ENCODE measurements at regions not wholly inside any gene's neighbourhood (a gene's known extent, or its start where the extent isn't known, plus 50 kb on each side); places are given as distances from the start of the nearest gene placed in this dataset.
"Not testable (repeated sequence)": the region's sequence is repeated elsewhere in the genome, so short reads cannot be mapped to it uniquely, and the experiment has no call there.

DNA sequence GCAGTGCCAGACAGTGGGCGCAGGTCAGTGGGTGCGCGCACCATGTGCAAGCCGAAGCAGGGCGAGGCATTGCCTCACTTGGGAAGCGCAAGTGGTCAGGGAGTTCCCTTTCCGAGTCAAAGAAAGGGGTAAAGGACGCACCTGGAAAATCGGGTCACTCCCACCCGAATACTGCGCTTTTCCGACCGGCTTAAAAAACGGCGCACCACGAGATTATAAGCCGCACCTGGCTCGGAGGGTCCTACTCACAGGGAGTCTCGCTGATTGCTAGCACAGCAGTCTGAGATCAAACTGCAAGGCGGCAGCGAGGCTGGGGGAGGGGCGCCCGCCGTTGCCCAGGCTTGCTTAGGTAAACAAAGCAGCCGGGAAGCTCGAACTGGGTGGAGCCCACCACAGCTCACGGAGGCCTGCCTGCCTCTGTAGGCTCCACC, 77.9 kb downstream of the NR4A2 start:
- DNase-seq = not testable (repeated sequence)

DNA sequence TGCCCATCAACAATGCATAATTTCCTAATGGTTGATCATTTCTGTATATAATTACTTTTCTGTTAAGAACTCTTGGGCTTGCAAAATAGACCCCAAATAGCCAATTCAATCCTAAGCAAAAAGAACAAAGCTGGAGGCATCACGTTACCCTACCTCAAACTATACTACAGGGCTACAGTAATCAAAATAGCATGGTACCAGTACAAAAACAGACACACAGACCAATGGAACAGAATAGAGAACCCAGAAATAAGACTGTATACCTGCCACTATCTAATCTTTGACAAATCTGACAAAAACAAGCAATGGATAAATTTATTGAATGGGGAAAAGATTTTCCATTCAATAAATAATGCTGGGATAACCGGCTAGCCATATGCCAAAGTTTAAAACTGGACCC, 78.8 kb downstream of the NR4A2 start:
- DNase-seq = no peak

DNA sequence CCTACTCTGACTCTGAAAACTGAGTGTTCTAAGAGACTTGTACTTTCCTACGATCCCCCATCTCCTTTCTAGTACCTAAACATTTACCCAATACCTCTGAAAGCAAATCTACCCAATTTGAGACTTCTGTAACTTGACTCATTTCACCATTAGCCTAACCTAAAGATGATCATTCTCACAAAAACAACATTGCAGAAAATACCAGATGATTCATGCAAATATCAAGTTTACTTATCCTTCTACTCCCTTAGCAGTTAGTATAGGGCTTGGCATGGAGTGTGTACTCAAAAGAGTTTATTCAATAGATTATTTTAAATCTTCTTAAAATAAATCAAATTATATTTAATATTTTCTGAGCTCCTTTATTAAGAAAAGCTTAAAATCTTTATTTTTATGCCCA, 89.6 kb downstream of the NR4A2 start:
- DNase-seq = no peak

DNA sequence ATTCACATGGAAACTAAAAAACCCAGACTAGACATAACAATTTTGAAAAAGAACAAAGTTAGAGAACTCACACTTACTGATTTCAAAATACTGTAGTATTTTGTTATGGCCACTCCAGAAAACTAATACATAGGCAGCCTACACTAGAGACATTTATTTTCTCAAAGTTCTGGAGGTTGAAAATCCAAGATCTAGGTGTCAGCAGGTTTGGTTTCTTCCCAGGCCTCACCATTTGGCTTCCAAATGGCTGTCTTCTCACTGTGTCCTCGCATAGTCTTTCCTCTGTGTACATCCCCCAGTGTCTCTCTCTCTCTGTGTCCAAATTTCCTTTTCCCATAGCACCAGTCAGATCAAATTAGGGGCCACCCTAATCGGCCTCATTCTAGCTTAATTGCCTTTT, 95.0 kb downstream of the NR4A2 start:
- DNase-seq = no peak

DNA sequence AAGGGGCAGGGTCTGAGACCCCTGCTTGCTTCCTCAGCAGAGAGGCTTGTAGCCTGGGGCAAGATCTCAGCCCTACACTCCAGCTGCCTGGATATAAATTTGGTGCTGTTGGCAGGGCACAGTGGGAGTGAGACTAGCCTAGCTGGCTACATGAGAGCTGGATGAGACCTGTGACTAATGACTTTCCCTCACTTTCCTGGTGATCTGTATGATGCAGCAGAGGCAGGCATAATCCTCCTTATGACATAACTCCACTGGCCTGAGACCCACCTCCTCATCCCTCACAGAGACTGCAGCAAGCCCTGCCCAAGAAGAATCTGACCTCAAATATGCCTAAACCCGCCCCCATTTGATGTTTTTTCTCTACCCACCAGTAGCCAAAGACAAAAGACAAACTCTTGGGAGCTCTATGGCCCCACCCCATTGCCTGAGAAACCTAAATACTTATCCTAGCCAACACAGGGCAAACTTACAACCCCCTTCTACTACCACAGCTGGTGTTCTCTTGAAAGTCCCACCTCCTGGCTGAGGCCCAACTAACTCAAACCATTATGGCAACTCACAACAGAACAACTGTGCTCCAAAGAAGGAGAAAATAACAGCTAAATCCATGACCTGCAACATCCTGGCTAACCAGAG, 102.7 kb downstream of the NR4A2 start:
- no peak for DNase-seq

DNA sequence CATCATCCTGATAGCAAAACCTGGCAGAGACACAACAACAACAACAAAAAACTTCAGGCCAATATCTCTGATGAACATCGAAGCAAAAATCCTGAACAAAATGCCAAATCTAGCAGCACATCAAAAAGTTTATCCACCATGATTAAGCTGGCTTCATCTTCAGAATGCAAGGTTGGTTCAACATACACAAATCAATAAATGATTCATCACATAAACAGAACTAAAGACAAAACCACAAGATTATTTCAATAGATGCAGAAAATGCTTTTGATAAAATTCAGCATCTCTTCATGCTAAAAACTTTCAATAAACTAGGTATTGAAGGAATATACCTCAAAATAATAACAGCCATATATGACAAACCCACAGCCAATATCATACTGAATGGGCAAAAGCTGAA, 109.2 kb downstream of the NR4A2 start:
- DNase-seq = not testable (repeated sequence)

DNA sequence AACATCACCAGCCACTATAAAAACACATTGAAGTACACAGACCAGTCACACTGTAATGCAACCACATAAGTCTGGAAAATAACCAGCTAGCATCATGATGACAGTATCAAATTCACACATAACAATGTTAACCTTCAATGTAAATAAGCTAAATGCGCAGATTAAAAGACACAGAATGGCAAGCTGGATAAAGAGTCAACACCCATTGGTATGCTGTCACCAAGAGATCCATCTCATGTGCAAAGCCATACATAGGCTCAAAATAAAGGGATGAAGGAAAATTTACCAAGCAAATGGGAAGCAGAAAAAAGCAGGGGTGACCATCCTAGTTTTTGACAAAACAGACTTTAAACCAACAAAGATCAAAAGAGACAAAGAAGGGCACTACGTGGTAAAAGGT, 110.8 kb downstream of the NR4A2 start:
- DNase-seq = no peak

DNA sequence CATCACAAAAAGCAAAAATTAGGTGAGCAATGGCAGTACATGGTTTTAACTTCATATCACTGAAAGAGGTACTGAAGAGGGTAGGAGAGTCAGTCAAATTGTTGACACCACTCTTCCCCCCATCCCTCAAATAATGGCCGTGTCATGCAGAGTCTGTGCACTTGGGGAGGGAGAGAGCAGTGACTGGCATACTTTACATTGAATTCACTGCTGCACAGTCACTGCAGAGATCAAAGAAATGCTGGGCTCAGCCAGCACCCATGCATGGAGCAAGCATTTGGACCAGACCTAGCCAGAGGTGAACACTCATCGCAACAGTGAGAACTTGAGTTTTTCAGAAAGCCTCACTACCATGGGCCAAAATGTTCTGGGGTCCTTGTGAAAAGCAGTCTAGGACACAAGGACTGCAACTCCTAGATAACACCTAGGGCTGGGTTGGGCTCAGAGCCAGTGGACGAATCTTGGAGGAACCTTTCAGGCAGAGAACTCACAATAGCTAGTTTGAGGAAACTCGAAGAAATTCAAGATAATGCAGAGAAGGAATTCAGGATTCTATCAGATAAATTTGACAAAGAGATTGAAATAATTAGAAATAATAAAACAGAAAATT, 112.9 kb downstream of the NR4A2 start:
- DNase-seq = no peak

DNA sequence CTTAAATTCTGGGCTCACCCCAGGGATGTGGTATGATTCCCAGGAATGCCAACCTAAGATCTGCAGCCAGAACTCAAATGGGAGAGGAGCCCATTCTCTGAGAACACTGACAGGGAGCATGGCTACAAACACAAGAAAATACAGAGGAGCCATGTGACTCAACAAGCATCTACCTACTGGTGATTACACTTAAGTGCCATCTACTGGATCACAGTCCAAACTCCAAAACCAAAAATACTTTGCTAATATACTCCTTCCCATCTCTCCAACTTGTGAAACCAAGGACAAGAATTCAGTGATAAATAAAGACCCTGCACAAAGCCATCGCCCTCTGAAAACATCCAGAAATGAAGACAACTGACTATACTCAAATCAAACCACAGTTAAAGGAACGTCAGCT, 116.9 kb downstream of the NR4A2 start:
- no peak for DNase-seq

DNA sequence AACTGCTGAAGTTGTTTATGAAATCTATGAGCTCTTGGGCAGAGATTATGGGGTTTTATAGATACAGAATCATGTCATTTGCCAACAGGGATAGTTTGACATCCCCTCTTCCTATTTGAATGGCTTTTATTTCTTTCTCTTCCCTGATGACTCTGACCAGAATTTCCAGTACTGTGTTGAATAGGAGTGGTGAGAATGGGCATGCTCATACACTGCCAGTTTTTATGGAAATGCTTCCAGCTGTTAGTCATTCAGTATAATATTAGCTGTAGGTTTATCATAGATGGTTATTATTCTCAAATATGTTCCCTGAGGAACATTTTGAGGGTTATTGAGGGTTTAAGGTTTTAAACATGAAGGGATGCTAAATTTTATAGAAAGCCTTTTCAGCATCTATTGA, 121.2 kb downstream of the NR4A2 start:
- DNase-seq = no peak

DNA sequence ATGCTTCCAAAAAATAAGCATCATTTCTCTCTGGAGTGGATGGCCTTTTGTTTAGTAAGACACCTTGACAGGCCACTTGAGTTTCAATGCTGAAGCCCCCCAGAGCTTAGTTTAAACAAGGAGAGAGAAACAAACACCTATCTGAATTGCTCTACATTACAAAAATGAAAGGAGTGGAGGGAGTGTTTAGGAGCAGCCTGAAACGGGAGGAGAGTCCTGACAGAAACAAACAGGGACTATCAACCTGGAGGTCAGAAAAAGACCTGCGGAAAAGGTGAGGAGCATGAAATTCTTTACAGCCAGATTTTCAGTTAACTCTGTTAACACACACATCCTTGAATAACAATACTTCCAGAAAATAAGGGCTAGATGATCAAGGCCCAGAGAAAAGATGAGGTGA, 126.2 kb downstream of the NR4A2 start:
- no peak for DNase-seq

DNA sequence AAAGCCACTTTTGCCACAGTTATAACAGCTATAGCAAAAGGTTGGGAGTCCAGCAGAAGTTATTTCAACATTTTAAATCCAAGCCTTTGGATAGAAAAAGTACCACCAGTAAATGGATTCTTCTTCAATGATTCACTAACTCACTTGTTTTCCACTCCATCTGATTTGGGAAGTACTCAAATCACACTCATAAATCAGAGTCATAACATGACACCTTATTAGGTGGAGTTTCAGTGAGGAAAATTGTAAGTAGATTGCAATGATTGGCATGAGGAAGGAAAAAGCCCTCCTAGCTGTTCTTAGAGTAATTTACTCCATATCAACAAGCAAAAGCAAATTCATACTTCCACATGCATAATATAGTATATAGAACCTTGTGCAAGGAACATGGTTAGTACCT, 132.9 kb downstream of the NR4A2 start:
- DNase-seq = no peak

DNA sequence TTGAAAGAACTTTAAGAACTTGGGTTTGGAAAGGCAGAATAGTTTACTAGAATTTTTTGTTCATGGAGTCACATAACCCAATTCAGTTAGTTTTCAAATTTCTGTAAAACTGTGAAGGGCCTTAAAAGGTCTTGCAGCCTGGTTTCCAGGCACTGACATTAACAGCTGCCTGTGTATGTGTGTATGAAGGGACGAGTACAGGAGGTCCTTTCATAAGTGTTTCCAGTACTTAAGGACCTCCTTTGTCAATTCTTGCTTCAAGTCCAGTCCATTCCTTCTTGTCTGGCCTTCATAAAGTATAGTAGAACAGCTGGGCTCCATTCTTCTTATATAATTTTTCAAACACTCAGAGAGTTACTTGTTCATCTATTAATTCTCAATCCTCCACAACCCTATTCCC, 136.5 kb downstream of the NR4A2 start:
- DNase-seq = no peak

DNA sequence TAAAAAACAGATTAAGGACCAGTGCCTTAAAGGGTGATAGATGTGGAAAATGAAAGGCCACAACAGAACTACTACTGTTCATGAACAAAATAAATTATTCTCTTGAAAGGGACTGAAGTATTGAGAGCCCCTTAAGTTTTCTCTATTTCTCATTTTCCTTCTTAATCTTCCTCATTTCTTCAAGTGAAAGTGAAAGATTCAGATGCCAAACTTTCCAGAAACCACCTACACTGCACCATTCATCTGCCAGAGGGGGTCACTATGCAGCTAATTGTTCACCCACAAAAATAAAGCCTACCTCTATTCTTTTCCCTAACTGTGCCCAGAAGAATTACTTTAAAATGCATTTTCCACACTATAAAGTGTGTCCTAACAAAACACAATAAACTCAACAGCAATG, 140.1 kb downstream of the NR4A2 start:
- no peak for DNase-seq

DNA sequence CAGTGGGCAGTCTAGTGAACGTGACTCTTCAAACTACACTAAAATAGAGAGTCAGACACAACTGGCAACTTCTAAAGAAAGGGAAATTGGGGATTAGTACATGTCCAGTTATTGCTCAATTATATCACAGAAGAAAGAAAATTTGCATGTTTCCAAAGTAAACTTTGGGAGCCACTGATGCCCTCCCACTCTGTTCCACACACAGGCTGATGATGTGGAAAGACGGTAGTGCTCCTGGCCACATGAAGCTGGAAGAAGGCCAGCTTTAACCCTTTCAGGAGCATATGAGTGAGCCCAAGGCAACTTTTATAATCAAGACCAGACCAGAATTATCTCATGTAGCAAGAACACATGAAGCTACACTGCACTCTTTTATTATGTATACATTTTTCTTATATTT, 141.0 kb downstream of the NR4A2 start:
- peak; percentile 54 for DNase-seq

DNA sequence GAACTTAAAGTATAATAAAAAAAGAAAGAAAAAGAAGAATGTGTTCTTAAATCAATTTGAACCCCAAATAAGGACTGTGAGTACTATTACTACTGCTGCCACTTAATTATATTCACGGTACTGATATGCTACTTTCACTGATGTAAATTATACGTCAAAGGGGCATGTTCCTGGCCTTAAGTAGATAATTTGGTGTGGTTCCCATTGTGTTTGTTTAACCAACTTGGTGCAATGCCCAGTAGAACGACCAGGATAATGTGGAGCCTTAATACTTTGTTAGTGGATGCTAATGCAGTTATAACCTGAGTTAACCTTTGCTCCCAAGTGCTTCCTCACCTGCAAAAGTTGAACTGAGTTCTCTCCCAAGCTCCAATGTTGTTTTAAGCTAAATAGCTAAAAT, 142.0 kb downstream of the NR4A2 start:
- DNase-seq = no peak

DNA sequence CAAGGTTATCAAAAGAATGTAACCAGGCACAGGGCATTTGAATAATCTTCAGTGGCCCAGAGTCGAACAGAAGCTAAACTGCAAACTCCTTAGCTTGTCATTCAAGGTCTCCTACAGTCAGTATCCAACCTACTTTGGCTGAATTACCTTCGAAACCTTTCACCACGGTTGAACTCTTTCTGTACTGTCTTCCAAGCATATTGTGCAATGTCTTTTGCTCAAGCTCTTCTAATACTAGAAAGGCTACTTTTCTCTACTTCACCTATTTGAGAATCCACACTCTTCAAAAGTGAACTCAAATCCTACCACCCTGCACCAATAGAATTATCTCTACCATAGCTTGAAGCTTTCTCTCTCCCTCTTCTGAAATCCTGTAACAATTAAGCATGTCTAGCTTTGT, 142.9 kb downstream of the NR4A2 start:
- DNase-seq = no peak

DNA sequence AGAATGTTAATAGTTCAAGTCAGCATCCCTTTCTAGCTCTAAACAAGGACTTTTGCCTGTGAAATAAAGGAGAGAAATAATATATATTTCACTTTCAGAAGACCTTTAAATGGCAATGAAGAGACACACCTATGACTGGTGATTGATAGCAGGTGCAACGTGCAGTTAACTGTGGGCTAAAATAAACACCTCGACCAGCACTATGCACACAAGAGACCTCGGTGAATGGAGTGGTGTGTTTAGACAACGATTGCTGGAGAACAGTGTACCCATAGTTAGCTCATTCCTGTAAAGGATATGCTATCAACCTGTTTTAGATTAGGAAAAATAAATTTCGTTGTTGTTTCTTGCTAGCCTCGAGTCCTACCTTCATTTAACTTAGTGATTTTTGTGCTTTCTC, 143.4 kb downstream of the NR4A2 start:
- no peak for DNase-seq

DNA sequence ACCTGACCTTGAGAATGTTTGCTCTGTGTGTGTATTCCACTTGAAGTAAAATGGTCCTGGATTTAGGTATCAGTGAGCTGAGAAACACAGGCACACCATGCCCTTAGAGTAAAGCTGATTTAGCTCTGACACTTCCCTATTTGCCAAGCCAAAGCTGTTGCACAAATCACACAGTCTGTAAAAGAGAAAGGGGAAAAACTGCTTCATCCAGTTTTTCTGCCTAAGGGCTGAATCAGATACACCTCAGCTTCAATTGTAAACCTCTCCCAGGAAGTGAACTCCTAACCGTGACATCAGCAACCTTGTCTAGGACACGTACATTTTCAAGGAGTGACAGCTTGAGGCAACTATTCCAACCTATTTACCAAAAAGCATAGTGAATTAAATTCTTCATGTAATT, 150.4 kb downstream of the NR4A2 start:
- peak; percentile 69 for DNase-seq

DNA sequence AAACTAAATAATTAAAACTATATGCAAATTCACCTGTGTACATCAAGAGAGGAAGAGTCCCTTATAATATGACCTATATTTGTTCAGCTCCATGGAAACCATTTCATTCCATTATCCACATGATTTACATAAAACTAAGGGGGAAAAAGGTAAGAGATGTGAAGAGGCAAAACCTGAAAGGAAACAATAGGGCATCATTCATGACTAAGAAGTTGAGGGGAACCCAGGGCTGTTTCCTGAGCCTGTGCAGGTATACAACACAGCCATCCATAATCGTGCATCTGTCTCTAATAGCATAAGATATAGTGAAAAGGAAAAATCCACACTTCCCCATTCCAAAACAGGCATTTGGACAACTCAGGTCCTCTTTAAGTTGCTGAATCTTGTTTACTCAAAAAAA, 151.3 kb downstream of the NR4A2 start:
- peak; percentile 45 for DNase-seq

DNA sequence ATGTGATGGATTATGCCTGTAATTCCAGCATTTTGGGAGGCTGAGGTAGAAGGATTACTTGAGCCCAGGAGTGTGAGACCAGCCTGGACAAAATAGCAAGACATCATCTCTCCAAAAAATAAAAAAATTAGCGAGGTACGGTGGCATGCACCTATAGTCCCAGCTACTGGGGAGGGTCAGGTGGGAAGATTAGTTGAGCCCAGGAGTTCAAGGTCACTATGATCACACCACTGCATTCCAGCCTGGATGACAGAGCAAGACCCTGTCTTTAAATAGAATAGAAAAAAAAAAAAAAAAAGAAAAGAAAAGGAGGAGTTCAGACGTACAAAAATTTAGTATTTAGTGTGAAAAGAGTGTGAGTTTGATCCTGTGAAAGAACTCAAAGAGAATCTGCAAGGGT, 154.9 kb downstream of the NR4A2 start:
- no peak for DNase-seq

DNA sequence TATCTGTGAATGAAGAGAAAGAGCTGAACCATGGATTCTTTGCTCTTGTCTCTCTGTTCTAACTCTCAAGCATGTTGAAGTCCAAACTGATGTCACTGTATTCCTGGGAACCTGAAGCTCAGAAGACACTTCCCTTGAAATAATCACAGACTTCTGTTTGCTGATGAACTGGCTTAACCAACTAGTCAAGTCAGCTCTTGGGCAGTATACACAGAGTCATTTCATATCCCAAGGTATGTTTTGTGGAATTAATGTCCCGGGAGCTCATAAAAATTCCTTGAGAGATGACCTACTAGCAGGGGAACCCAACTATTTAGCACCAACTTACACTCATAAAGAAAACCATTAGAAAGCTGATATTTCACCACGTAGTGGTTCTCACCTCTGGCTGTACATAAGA, 156.6 kb downstream of the NR4A2 start:
- DNase-seq = no peak

DNA sequence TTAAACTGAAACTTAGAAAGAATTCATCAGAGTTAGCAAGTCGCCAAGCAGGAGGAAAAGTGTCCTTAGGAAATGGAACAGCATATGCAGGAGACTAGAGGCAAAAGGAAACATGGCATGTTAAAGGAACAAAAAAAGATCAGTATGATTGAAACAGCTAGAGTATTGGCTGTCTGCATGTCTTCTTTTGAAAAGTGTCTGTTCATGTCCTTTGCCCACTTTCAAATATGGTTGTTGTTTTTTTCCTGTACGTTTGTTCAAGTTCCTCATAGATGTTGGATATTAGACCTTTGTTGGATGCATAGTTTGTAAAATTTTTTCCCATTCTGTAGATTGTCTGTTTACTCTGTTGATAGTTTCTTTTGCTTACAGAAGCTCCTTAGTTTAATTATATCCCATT, 161.6 kb downstream of the NR4A2 start:
- DNase-seq = no peak

DNA sequence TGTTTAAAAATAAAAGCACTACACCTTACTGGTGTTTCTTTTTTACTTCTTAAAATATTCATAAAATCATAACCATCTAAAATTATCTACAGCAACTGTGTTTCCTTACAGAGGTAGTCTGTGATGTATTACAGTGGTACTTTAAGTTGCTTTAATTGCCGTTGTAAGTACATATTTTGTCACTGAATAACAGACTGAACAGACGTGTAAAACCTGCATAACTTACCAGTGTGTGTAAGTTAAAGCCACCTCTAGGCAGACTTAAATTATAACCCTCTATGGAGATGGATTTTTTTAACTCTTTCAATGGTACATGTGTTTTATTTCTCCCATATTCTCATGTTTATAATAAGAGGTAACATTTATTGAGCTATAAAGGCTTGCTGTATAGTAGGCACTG, 166.8 kb downstream of the NR4A2 start:
- DNase-seq = no peak

DNA sequence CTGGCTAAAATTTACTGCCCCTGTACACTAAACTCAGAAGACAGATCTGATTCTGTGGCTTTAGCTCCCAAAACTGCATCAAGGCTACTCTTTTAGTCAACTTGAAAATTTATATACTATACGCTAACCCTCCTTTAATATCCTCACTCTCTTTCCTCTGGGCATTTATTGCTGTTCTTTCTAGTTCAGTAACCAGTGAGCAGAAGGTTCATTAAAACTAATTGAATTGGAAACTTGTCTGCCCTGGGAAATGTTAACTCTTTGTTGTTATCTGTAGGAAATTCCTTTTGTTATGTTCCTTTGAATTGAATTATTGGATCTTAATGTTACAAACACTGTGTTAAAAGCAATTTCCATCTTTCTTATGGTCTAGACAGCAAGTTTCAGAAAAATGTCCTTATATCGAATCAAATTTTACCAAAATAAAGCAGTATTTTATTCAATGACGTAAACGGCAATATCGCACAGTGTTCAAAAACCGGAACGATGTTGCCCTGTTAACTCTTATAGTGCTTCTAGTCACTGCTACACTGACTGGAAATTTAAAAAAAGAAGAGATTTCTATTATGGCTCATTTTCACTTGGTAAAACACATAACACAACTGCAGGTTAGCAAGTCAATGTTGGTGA, 168.3 kb downstream of the NR4A2 start:
- DNase-seq = no peak
